Thoracic aorta (tissue), 2 donors: ENCODE measurements at regions not wholly inside any gene's neighbourhood (a gene's known extent, or its start where the extent isn't known, plus 50 kb on each side); places are given as distances from the start of the nearest gene placed in this dataset.

Experiments used
- ATAC-seq: fragments of 150-250 bp; one replicate; pipeline ENCODE4 v1.8.0; 2017; ENCODE audit warnings: low read depth; ENCODE audit not compliant: insufficient number of reproducible peaks, low FRiP score
- DNase-seq: peaks from one replicate; pipeline ENCODE4 v3.0.0-alpha.2; 2020; ENCODE audit warnings: low spot score
- H3K27ac ChIP-seq, 2 donors: fragments of 200-600 bp; sonication (generic); 1 replicate in 1 of 2; 2 replicates in 1 of 2; pipeline ENCODE4 v1.5.1; 2016; ENCODE audit warnings: mild to moderate bottlenecking in 2 of 2, moderate library complexity in 2 of 2
- H3K27me3 ChIP-seq: fragments of 200-600 bp; sonication (generic); replicated peaks from 2 replicates; pipeline ENCODE4 v1.6.0; 2016; ENCODE audit warnings: mild to moderate bottlenecking; ENCODE audit not compliant: insufficient read depth
- H3K36me3 ChIP-seq: fragments of 200-600 bp; sonication (generic); one replicate; pipeline ENCODE4 v1.5.1; 2016
- H3K4me1 ChIP-seq, 2 donors: fragments of 200-600 bp; sonication (generic); 1 replicate in 1 of 2; 2 replicates in 1 of 2; pipeline versions ENCODE4 v1.5.1 to v1.6.0; 2016; ENCODE audit warnings: low read depth in 2 of 2, mild to moderate bottlenecking in 1 of 2; ENCODE audit not compliant: control insufficient read depth in 1 of 2
- H3K4me3 ChIP-seq: fragments of 200-600 bp; sonication (generic); 2 replicates; pipeline ENCODE4 v1.5.1; 2016; ENCODE audit warnings: mild to moderate bottlenecking
- H3K9me3 ChIP-seq: fragments of 200-600 bp; sonication (generic); 2 replicates; pipeline ENCODE4 v1.5.1; 2016
- CTCF ChIP-seq: fragments of 200-600 bp; sonication (generic); IDR thresholded peaks from one replicate; pipeline ENCODE4 v1.5.1; 2019; ENCODE audit warnings: antibody characterized with exemption

- Histone ChIP-seq H3K36me3 (no peaks in the 10 kb centered on the region), H3K27me3 (no peaks in the 10 kb centered on the region), H3K4me3 (no peak overlapping the region), H3K27ac (no peak overlapping the region), H3K4me1 (no peaks in the 10 kb centered on the region), H3K9me3 (no peaks in the 10 kb centered on the region)
- no peak for ATAC-seq
- no peak for TF ChIP-seq CTCF
- no peak for DNase-seq
These were observed 812.1 kb upstream of the INTU start for GRCh38 chr4:126820631-126821030.

- TF ChIP-seq CTCF = no peak
- ATAC-seq = no peak
These were observed 811.6 kb upstream of the INTU start for GRCh38 chr4:126821152-126821551.

GRCh38 chr4:126825083-126825482 is 807.7 kb upstream of the INTU start:
- no peak overlapping the region for H3K27ac ChIP-seq
- no peaks in the 10 kb centered on the region for H3K9me3 ChIP-seq
- H3K27me3 ChIP-seq = no peaks in the 10 kb centered on the region
- no peaks in the 10 kb centered on the region for H3K4me1 ChIP-seq
- ATAC-seq (no peak), DNase-seq (no peak)
- no peak for TF ChIP-seq CTCF
- H3K4me3 ChIP-seq = no peak overlapping the region
- H3K36me3 ChIP-seq = no peaks in the 10 kb centered on the region

More at GRCh38 chr4:126821152-126821551, 811.6 kb upstream of the INTU start:
- H3K9me3 ChIP-seq = no peaks in the 10 kb centered on the region
- H3K4me3 ChIP-seq = no peak overlapping the region
- H3K36me3 ChIP-seq = no peaks in the 10 kb centered on the region
- H3K27me3 ChIP-seq = no peaks in the 10 kb centered on the region
- no peaks in the 10 kb centered on the region for H3K4me1 ChIP-seq
- DNase-seq = no peak
- H3K27ac ChIP-seq = no peak overlapping the region

GRCh38 chr4:126827669-126828068 is 805.1 kb upstream of the INTU start:
- H3K36me3 ChIP-seq = no peaks in the 10 kb centered on the region

GRCh38 chr4:126834854-126835253 is 797.9 kb upstream of the INTU start:
- Histone ChIP-seq H3K9me3 (peaks cover 19% of the 10 kb centered on the region), H3K36me3 (no peaks in the 10 kb centered on the region), H3K4me1 (peaks cover 10 to 12% of the 10 kb centered on the region in 2 donors), H3K27me3 (no peaks in the 10 kb centered on the region), H3K4me3 (no peak overlapping the region), H3K27ac (no peak overlapping the region)
- TF ChIP-seq CTCF = no peak
- DNase-seq = no peak
- no peak for ATAC-seq

More at GRCh38 chr4:126827669-126828068, 805.1 kb upstream of the INTU start:
- no peak for TF ChIP-seq CTCF
- Histone ChIP-seq H3K4me1 (no peaks in the 10 kb centered on the region), H3K4me3 (no peak overlapping the region), H3K9me3 (peaks cover 13% of the 10 kb centered on the region), H3K27me3 (no peaks in the 10 kb centered on the region), H3K27ac (no peak overlapping the region)
- no peak for ATAC-seq
- DNase-seq = no peak
